GM19043 (cell line): ENCODE measurements at regions not wholly inside any gene's neighbourhood (a gene's known extent, or its start where the extent isn't known, plus 50 kb on each side); places are given as distances from the start of the nearest gene placed in this dataset.

Experiments
- ATAC-seq: cut with Tn5 transposase; IDR thresholded peaks from one replicate; pipeline ENCODE4 v1.9.1; 2021; ENCODE audit warnings: low read depth; ENCODE audit not compliant: unreplicated experiment

DNA sequence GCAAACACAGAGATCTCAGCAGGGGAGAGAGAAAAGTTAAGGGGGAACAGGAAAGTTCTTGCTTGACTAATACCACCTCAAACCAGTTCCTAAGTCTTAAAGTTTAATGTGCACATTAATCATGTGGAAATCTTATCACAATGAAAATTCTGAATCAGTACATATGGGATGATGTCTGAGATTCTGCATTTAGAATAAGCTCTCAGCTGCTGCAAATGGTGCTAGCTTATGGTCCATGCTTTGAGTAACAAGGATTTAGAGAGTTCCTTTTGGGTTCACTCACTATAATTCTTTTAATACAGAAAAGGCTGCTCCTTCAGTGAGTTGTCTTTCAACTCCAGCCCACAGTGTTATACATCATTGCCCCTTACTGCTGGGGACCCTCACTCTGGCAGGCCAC, 99.5 kb upstream of the THRB start:
- ATAC-seq, result no peak

DNA sequence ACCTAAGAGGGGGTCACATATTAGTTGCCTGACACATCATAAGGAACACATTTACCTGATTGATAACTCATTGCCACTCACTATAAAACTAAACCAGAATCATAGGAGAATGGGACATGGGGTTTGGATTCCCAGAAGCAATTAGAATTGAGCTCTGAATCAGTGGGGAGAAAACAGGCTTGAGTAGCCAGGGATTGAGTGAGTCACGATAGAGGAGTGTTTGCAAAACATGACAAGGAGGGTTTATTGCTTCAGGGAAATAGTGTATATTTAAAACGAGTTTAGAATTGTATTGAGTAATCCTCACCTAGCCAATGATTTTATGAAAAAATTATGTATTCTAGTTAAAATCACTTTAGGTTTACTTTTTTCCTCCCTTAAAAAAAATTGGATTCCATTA, 101.1 kb upstream of the THRB start:
- ATAC-seq, result no peak

DNA sequence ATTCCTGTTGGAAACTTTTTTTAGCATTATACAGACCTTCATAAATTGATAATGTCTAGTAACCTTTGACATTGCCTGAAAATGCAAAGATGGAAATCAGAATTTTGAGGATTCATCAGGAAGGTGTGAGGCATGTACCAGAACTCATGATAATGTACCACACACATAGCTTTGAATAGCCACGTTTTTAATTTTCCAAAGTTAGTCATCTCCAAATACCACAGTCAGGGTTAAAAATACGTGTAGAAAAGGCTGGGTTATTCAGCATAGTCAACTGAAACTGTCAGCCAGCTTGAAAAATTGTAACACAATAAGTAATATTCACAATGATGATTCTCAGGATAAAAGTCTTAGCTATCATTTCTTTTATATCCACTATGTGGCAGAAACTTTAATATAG, 102.0 kb upstream of the THRB start:
- no peak for ATAC-seq

DNA sequence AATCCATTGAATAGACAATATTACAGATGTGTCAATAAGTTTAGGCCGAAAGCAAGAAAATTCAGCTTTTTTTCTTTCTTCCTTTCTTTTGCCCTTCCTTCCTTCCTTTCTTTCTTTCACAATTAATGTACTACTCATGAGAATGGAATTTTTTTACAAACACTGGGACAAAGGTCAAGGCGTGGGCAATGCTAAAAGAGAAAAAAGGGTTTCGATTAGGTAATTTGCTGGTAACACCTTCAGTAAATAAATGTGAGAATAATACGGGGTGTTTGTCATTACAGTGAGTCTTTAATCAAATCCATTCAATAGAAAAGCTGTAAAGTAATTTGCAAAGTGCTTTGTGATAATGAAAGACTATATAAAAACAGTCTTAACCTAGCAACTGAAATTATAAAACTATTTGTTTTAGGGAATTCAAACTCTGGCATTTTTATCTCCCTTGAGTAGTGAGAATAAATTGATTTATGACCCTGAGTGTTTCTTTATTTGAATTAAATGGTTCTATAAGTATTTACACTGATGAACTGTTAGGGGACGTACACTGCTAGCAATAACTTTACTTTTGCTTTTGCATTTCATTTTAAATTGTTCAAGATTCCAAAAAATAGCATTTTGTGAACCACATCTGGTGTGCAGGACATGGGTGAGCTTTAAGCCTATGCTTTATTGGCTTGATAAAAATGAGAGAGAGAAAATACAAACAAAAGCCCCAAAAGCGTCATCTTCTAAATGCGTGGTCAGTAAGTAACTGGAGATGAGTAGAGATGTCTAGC, 104.2 kb upstream of the THRB start:
- ATAC-seq, result no peak

DNA sequence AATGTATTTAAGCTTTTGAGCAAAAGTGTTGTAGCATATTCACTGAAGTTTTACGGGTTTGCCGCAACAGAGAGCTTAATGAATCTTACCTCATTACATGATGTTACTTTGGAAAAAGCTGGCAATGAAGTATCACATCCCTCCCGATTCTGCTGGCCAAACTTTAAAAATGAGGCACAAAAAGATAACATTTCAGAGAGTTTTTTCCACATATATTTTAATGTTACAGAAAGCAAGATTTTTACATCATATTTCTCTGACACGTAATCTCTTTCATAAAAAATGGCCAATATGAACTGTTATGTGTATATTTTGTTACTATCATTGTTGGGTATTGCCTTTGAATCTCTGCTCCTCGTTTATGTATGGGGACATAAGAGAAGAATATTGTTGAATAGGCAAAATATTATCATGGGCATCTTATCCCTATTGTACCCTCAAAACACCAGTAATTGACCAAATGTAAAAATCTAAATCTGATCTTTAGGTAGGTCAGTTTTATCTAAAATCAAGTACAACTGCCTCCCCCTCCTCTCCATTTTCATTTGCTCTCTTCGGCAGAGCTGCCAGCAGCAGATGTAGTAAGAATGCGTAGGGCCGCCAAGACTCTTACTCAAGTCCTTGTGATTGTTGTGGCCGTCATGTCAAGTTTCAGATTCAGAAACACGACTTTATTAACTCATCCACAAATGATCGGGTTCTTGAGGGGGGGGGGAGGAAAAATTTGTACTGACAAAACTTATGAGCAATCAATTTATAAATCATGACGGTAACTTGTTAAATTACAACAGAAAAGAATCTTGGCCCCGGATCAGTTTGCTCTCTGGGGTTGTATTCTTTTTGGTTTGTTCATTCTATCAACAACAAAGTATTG, 106.7 kb upstream of the THRB start:
- ATAC-seq, result no peak

DNA sequence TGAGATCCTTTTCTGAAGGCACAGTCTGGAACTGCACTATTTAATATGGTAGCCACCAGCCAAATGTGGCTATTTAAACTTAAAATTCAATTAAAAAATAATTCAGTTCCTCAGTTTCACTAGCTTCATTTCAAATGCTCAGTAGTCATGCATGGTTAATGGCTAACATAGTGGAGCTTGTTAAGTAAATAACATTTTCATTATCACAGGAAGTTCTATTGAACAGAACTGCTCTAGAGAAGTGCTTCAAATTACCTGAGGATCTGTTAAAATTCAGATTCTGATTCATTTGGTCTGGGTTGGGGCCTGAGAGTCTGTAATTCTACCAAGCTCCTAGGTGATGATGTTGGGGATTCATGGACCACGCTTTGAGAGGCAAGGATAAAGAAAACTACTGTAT, 109.6 kb upstream of the THRB start:
- no peak for ATAC-seq

DNA sequence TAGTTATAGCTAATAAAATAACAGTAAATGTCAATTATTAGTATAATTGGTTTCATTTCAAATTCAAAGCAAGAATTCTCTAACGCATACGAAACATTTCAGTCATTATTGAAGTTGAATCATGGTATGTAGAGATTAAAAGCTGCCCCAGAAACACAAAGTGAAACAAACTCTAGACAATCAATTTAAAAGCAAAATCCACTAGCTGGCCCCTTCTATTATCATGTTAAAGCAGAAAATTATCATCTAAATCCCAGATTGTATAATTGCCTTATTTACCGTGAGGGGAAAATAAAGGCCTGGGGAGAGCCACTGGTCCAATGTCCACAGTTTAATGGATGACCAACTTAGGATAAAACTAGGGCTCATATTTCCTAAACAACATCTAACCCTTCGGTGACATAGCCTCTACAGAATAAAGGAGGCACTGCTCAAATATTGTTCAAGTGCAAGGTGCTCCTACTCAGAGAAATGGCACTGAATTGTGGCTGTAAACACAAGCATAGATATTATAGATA, 110.9 kb upstream of the THRB start:
- ATAC-seq, result no peak

DNA sequence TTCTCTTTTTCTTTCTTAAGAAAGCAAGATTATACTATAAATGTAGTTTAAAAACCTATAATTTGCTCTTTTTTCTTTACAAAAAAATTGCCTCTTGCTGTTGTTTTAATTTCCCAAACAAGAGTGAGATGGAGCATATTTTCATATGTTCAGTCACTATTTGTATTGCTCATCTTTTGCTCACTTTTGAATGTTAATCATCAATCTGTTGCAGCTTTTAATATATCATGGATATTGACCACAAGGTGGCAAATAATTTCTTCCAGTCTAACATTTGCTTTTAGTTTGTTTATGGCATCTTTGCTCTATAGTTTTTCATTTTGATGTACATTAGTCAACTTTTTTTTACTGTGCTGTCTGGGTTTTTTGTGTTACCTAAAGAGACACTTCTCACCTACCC, 112.6 kb upstream of the THRB start:
- ATAC-seq, result no peak

DNA sequence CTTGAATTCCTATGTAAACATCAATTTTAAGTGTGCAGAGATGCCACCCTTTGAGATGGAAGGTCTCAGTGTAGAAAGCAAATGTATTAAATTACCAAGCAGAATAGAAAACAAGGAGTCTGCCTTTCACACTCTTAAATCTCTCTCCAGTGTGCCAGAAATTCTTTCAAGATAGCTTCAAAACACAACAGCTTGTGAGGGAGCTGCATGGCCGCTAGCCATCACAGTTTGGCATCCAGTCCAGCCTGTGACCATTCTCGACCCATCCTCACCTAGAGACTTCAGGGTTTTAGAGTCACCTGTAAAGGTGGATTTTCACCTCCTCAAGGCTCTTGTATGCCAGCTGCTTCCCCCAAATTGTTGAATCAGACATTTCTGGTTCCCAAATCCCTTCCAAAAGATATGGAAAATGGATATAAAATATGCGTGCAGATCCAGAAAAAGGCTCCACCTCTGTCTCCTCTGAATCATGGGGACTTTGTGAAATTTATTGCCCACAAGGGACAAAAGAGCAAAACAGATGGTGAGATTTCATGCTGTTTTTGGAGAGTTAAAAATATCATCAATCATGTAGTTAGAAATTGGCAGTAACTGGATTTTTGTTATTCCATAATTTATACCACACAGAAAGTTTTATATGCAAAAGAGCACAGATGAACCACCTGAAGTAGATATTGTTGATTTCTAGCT, 114.2 kb upstream of the THRB start:
- ATAC-seq, result no peak

DNA sequence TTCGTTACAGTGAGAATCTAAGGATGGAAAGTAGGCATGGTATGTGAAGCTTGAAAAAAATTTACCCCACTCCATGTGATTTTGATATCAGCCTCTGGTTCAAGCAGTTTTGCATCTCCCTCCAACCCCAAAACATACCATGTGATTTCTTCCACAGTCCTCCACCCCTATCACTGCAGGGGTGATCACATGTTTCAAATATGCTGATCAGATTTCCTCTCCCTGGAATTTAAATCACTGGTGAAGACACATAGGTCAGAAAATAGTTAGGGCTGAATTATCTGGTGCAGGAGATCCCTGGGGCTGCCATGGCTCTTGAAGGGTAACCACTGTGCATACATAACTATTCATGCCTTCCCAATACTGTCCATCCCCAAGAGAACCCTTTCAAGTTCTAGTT, 119.7 kb upstream of the THRB start:
- no peak for ATAC-seq

DNA sequence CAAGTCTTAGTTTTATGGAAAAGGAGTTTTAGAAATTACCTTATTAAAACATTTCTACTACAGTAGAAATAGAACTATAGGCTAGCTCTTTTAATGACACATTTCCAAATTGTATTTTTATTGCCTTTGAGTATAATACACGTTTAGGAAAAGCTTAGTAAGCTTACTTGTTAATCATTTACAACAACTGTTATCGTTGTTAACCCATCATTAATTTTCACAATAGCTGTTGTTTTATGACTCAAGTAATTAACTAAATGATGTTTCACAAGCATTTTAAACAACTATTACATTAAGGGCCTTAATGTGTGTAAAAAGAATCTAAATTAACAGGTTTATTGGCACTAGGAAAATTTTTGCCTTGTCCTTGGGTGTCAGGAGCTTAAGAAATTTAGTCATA, 120.5 kb upstream of the THRB start:
- ATAC-seq, result no peak

DNA sequence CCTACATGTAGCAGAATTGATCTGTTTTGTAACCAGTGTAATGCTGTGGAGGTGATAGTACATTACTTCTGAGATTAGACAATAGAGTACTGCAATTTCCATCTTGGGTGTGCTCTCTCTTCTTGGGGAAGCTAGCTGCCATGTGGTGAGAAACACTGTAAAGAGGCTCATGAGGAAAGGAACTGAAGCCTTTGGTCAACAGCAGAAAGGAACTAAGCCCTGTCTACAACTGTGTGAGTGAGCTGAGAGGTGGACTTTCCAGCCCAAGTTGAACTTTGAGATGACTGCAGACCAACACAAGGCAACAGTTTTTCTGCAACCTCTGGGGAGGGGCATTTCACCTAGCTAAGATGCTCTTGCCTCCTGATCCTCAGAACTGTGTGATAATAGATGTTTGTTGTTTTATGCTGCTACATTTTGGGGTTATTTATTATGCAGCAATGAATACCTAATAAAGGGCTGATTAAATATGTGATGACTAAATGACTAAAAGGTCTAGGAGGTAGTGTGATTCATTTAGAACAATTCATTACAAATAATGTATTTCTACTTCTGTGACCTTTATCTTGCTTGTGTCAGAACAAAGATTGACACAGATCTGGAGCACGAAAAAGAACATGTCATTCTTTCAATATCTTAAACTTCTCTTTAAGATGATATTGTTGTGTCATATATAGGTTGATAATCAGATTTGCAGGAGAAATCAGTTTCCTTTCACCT, 121.6 kb upstream of the THRB start:
- no peak for ATAC-seq

DNA sequence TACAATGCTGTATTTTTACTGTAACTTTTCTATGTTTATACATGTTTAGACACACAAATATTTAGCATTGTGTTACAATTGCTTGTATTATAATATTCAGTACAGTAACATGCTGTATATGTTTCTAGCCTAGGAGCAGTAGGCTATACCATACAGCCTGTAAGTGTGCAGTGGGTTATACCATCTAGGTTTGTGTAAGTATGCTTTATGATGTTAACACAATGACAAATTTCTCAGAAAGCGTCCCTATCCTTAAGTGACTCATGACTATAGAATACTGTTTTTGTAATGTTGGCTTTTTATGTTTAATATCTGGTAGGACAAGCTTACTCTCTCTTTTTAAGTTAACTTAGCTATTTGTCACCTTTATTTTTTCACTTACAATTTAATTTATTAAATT, 127.5 kb upstream of the THRB start:
- no peak for ATAC-seq

DNA sequence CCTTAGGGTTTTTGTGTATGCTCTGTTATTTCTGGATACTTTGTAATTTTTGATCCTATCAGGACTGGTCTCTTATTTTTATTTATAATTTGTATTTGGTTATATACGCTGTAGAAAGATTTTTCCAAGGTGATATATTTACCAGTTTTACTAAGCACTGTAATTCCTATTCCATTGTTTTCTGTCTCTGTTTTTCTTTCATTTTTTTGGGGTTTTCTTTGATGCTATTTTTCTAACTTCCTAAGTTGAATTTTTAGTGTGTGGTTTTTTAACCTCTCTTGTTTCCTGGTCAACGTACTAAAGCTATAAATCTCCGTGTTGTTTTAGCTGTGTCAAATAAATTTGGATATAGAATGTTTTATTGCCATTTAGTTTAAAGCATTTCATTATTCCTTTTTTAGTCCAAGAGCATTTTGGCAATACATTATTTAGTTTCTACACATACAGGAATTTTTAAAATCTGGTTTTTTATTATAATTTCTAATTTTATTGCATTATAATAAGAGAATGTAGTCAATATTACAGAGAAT, 128.1 kb upstream of the THRB start:
- ATAC-seq, result no peak

DNA sequence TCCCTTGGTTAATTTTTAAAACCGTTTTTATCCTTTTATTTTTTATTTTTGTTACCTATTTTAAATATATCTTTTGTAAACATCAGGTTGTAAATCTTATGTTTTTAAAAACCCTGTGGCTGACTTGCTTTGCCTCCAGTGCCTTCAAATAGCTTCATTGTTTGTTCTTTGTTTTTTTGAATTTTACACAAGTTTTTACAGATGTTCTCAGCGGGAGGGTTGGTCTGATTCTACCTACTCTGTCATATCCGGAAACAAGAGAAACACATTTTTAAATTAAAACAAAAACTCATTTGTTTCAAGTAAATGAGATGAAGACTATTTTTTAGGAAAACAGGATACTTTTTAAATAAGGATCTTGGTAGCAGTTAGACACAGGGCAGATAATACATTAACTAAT, 129.0 kb upstream of the THRB start:
- ATAC-seq, result no peak

DNA sequence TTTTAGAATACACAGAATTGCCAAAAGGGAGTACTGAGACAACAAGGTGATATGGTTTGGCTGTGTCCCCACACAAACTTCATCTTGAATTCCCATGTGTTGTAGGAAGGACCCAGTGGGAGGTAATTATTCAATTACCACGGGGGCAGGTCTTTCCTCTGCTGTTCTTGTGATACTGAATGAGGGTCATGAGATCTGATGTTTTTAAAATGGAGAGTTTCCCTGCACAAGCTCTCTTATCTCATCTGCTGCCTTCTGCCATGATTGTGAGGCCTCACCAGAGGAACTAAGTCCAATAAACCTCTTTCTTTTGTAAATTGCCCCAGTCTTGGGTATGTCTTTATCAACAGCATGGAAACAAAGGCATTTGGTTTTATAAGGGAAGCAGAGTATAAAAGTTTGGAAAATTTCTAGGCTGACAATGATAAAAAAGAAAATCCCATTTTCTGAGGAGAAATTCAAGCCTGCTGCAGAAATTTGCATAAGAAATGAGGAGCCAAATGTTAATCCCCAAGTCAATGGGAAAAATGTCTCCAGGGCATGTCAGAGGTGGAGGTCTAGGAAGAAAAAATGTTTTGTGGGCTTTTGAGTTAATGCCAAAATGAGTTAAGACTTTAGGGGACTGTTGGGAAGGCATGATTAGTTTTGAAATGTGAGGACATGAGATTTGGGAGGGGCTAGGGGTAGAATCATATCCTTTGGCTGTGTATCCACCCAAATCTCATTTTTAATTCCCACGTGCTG, 130.5 kb upstream of the THRB start:
- ATAC-seq, result no peak

DNA sequence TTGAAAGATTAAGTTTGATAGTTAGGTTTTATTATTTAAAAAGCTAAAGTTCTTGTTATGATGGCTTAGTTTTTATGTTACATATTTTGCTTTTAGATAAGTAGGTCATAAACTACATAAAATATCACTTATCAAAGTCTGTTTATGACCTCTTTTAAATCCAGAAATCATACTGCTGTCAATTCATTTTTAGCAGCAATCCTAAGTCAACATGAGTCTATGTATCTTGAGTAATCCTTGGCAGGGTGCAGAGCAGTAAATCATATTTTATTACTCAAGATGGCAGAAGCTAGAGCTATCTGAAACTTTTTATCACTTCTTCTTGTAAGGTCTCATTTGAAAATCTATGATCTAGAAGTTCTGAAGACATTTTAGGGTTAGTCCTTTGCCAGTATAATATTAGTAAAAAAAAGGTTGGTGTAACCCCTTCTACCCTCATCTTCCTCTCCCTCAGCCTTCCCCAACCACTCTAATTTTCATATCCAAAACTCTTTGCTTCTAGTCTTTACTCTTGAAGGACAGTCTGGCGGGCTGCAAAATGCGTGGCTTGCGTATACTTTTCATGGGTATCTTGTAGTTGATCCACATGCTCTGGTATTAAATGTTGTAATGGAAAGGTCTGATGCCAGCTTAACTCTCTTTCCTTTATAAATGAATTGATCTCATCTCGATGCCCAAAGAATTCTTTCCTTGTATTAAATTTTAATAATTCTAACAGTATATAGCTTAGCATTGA, 134.0 kb upstream of the THRB start:
- no peak for ATAC-seq

DNA sequence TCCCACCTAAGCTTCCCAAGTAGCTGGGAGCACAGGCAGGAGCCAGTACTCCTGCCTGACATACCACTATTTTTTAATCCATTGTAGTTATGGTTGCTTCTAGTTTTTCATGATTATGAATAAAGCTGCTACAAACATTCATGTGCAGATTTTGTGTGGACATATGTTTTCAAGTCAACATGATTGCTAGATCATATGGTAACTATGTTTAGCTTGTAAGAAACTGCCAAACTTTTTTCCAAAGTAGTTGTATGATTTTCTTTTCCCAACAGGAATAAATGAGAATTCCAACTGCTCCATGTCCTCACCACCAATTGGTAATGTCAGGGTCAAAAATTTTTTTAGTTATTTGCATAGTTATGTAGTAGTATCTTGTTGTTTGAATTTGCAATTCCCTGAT, 136.8 kb upstream of the THRB start:
- no peak for ATAC-seq

DNA sequence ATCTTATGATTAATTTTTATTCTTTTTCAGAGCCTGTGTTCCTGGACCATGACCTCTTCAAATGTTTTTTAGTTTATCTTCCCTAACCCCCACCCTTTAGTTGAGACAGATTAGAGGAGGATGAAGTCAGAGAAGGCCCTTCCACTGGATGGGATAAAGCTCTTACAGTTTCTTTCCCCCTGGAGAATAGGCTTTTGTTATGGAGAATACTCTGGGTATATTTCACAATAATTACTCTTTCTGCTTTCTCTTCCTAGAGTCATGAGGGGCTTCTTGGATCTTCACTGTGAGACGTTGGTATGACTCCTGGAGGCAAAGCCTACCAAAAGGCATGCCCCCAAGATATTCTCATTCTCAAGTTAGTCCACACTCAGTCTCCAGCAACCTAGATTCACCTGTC, 144.4 kb upstream of the THRB start:
- ATAC-seq, result no peak
